Activated CD4-positive, alpha-beta T cell treated with anti-CD3 and anti-CD28 coated beads for 24 hours (primary cell): ENCODE measurements at regions not wholly inside any gene's neighbourhood (a gene's known extent, or its start where the extent isn't known, plus 50 kb on each side); places are given as distances from the start of the nearest gene placed in this dataset.

Experiments
- DNase-seq, 2 donors: peaks; one replicate each; pipeline ENCODE4 v3.0.0-alpha.2; 2020; ENCODE audit warnings: low read depth in 2 of 2

- DNase-seq, result no peak
Observed at GRCh38 chr2:16278421-16279200, 338.3 kb downstream of the MYCN start.

GRCh38 chr2:16277117-16277516 is 336.8 kb downstream of the MYCN start:
- no peak for DNase-seq

GRCh38 chr2:16275661-16276060 is 335.3 kb downstream of the MYCN start:
- DNase-seq, result no peak

GRCh38 chr2:16275131-16275530 is 334.8 kb downstream of the MYCN start:
- DNase-seq, result no peak

GRCh38 chr2:16273111-16273510 is 332.8 kb downstream of the MYCN start:
- no peak for DNase-seq

GRCh38 chr2:16272038-16272788 is 331.9 kb downstream of the MYCN start:
- no peak for DNase-seq

- DNase-seq, result no peak
Observed at GRCh38 chr2:16271231-16271896, 331.0 kb downstream of the MYCN start.

GRCh38 chr2:16270441-16270840 is 330.1 kb downstream of the MYCN start:
- no peak for DNase-seq

- no peak for DNase-seq
Observed at GRCh38 chr2:16268301-16269000, 328.1 kb downstream of the MYCN start.

- no peak for DNase-seq
Observed at GRCh38 chr2:16266571-16266970, 326.2 kb downstream of the MYCN start.

- no peak for DNase-seq
Observed at GRCh38 chr2:16264931-16265540, 324.7 kb downstream of the MYCN start.

- DNase-seq, result no peak
Observed at GRCh38 chr2:16264491-16264890, 324.1 kb downstream of the MYCN start.

GRCh38 chr2:16263241-16263890 is 323.0 kb downstream of the MYCN start:
- no peak for DNase-seq

- DNase-seq, result no peak
Observed at GRCh38 chr2:16262526-16263178, 322.3 kb downstream of the MYCN start.

GRCh38 chr2:16261791-16262190 is 321.4 kb downstream of the MYCN start:
- no peak for DNase-seq

GRCh38 chr2:16261071-16261470 is 320.7 kb downstream of the MYCN start:
- DNase-seq, result no peak

- DNase-seq, result no peak
Observed at GRCh38 chr2:16260041-16260830, 319.9 kb downstream of the MYCN start.

GRCh38 chr2:16259010-16259409 is 318.7 kb downstream of the MYCN start:
- no peak for DNase-seq

GRCh38 chr2:16258350-16258749 is 318.0 kb downstream of the MYCN start:
- DNase-seq, result no peak
